ENCODE measurements at regions not wholly inside any gene's neighbourhood (a gene's known extent, or its start where the extent isn't known, plus 50 kb on each side); places are given as distances from the start of the nearest gene placed in this dataset.

DNA sequence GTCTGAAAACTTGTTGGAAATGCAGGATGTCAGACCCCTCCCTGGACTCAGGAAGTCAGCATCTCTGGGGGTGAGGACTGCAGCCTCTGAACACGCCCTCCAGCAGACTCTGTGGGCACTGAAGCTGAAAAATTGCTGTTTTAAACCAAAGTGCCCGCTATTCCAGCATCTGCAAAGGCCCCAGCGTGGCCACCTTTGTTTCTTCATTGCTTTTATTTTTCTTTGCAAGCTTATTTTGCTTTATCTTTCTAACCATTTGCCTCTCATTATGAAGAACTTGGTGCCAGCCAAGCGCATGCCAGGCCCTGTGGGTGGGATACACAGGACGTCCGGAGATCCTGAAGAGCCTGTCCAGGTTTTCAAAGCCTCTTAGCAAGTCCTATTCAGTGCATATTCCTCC, 203.9 kb upstream of the CST7 start (continued):
- TF ChIP-seq, protein P1, sequence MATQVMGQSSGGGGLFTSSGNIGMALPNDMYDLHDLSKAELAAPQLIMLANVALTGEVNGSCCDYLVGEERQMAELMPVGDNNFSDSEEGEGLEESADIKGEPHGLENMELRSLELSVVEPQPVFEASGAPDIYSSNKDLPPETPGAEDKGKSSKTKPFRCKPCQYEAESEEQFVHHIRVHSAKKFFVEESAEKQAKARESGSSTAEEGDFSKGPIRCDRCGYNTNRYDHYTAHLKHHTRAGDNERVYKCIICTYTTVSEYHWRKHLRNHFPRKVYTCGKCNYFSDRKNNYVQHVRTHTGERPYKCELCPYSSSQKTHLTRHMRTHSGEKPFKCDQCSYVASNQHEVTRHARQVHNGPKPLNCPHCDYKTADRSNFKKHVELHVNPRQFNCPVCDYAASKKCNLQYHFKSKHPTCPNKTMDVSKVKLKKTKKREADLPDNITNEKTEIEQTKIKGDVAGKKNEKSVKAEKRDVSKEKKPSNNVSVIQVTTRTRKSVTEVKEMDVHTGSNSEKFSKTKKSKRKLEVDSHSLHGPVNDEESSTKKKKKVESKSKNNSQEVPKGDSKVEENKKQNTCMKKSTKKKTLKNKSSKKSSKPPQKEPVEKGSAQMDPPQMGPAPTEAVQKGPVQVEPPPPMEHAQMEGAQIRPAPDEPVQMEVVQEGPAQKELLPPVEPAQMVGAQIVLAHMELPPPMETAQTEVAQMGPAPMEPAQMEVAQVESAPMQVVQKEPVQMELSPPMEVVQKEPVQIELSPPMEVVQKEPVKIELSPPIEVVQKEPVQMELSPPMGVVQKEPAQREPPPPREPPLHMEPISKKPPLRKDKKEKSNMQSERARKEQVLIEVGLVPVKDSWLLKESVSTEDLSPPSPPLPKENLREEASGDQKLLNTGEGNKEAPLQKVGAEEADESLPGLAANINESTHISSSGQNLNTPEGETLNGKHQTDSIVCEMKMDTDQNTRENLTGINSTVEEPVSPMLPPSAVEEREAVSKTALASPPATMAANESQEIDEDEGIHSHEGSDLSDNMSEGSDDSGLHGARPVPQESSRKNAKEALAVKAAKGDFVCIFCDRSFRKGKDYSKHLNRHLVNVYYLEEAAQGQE (IDR thresholded peaks at IDR 0.05): no peak
- TF ChIP-seq, protein P2, sequence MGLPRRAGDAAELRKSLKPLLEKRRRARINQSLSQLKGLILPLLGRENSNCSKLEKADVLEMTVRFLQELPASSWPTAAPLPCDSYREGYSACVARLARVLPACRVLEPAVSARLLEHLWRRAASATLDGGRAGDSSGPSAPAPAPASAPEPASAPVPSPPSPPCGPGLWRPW (IDR thresholded peaks at IDR 0.05): no peak

DNA sequence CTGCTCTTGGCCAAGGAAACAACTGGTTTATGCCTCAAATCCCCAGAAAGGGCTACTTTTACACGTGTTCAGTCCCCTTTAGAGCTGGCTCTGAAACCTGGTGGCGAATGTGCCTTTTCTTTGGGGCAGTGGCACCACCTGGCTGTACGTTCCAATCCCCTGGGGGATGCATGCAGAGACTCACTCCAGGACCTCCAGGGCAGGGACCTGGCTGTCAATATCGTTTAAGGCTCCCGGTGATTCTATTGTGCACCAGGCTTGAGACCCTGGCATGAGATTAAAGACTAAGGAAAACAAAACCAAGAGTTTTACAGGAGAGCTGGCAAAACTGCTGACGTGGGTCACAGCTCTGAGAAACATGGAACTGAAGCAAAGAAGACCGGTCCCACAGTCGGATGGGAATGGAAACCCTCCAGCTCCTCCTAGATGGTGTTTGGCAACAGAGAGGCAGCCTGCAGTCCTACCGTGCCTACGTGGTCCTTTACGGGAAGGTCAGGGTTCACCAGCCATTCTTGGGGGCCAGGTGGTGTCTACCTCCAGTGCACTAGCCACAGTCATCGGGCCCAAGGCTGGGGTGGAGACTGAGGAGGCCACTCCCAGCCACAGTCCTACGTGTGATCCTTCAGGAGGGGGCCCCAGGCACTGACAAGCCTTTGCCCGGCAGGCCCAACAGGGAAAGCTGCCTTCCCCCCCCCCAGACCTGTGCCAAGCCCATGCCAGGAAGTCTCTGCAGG, 203.3 kb upstream of the CST7 start:
- H3K4me3 ChIP-seq: no peak overlapping the region
- no peak for DNase-seq (ENCODE audit: low read depth in 1 of 2, low spot score in 1 of 2)
- no peak for FAIRE-seq
- no peaks in the 10 kb centered on the region for H3K9me3 ChIP-seq
- peaks cover 15% of the 10 kb centered on the region for H3K4me1 ChIP-seq
- H3K4me2 ChIP-seq: peak overlapping the region; percentile 52
- WGBS (ENCODE audit: missing lambda C conversion rate): 76% methylated on average over 12 of the region's 14 CpGs
- CTCF ChIA-PET: interaction anchor here (0.8 to 1.6 kb wide), 3 partner anchors 9 to 19 kb away, joined by 3 to 4 read pairs (median 3); no protein-coding TSS in a partner anchor
- POLR2A ChIA-PET: interaction anchor here (0.6 kb wide), 1 partner anchor 260 kb away, joined by 5 read pairs; no protein-coding TSS in a partner anchor
- H3K27ac ChIP-seq: peak overlapping the region; percentile 59 to 88
- ATAC-seq: peak in 1 of 2 experiments; percentile 71; a peak in 3 of 6 replicates
- no peak for TF ChIP-seq EP300 (IDR thresholded peaks at IDR 0.05)
- TF ChIP-seq, protein P2 (IDR thresholded peaks at IDR 0.05): no peak
- no peak for TF ChIP-seq KDM1A (IDR thresholded peaks at IDR 0.05; ENCODE audit: low read depth)
- no peak for TF ChIP-seq PHF8 (IDR thresholded peaks at IDR 0.05; ENCODE audit: borderline replicate concordance, low read depth)
- no peak for TF ChIP-seq ZC3H11A (IDR thresholded peaks at IDR 0.05)
- TF ChIP-seq, protein P3, sequence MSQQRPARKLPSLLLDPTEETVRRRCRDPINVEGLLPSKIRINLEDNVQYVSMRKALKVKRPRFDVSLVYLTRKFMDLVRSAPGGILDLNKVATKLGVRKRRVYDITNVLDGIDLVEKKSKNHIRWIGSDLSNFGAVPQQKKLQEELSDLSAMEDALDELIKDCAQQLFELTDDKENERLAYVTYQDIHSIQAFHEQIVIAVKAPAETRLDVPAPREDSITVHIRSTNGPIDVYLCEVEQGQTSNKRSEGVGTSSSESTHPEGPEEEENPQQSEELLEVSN (IDR thresholded peaks at IDR 0.05; ENCODE audit: borderline replicate concordance, low read depth): no peak
- TF ChIP-seq HOXA7 (CRISPR knock-in tag; IDR thresholded peaks at IDR 0.05): no peak

DNA sequence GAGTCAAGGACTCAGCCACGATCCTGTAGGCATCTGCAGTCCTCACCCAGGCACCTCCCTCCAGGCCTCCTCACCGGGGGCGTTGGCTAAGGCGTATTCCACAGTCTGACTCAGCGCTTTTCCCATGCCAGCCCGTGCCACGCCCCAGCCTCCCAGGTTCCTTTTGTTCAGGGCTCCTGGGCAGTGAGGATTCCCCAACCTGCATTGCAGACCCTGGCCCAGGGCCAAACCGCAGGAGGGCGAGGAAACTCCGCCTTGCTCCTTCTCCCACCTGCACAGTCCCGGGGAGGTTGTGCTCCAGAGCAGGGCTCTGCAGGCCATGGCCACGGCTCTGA, 202.8 kb upstream of the CST7 start:
- ATAC-seq (peak; percentile 94 to 95), DNase-seq (ENCODE audit: low read depth in 1 of 2, low spot score in 1 of 2) (peak; percentile 76 to 90), FAIRE-seq (peak; percentile 93)
- CTCF ChIA-PET: interaction anchor here (0.8 to 1.6 kb wide), 3 partner anchors 9 to 19 kb away, joined by 3 to 4 read pairs (median 3); no protein-coding TSS in a partner anchor
- H3K4me2 ChIP-seq: peak overlapping the region; percentile 52
- 15% methylated on average over 12 of the region's 12 CpGs for WGBS (ENCODE audit: missing lambda C conversion rate)
- peak overlapping the region; percentile 59 to 88 for H3K27ac ChIP-seq
- peaks cover 15% of the 10 kb centered on the region for H3K4me1 ChIP-seq
- TF ChIP-seq JUN (IDR thresholded peaks at IDR 0.05): peak in 1 of 2 experiments; percentile 55; a peak in 1 of 5 replicates
- TF ChIP-seq KDM1A (IDR thresholded peaks at IDR 0.05; ENCODE audit: low read depth): no peak
- TF ChIP-seq EP300 (IDR thresholded peaks at IDR 0.05): no peak; a peak in 1 of 5 replicates
- no peak for TF ChIP-seq RFX5 (IDR thresholded peaks at IDR 0.05)
- no peak for TF ChIP-seq GATA3 (IDR thresholded peaks at IDR 0.05; ENCODE audit: borderline replicate concordance)
- TF ChIP-seq CEBPB (IDR thresholded peaks at IDR 0.05): no peak
- 0 out of 5 replicates have a peak, but pooled peaks of 1 of the 2 experiments have one; percentile 20 for TF ChIP-seq RAD21 (conservative IDR thresholded peaks at IDR 0.05 in 1 of 2, IDR thresholded peaks at IDR 0.05 in 1 of 2)
- TF ChIP-seq HEYL (CRISPR knock-in tag; IDR thresholded peaks at IDR 0.05): no peak
- no peak for TF ChIP-seq HDAC2 (IDR thresholded peaks at IDR 0.05)
- peak; percentile 44 for TF ChIP-seq NFE2L2 (conservative IDR thresholded peaks at IDR 0.05; ENCODE audit: low read length)
- TF ChIP-seq ZNF302 (CRISPR knock-in tag; IDR thresholded peaks at IDR 0.05): no peak
- peak; percentile 100 for TF ChIP-seq MAFK (IDR thresholded peaks at IDR 0.05; ENCODE audit: partially characterized antibody)
- no peak for TF ChIP-seq BHLHE40 (IDR thresholded peaks at IDR 0.05; ENCODE audit: low read depth, low read length)
- TF ChIP-seq, protein P4, sequence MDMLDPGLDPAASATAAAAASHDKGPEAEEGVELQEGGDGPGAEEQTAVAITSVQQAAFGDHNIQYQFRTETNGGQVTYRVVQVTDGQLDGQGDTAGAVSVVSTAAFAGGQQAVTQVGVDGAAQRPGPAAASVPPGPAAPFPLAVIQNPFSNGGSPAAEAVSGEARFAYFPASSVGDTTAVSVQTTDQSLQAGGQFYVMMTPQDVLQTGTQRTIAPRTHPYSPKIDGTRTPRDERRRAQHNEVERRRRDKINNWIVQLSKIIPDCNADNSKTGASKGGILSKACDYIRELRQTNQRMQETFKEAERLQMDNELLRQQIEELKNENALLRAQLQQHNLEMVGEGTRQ (IDR thresholded peaks at IDR 0.05): no peak
- no peak for TF ChIP-seq CBX2 (IDR thresholded peaks at IDR 0.05; ENCODE audit: borderline replicate concordance, low read depth)
- no peak for TF ChIP-seq ZFP36 (IDR thresholded peaks at IDR 0.05; ENCODE audit: borderline replicate concordance, partially characterized antibody)
- no peak for TF ChIP-seq NPAS2 (CRISPR knock-in tag; IDR thresholded peaks at IDR 0.05; ENCODE audit: borderline replicate concordance)
- TF ChIP-seq FOSL2 (IDR thresholded peaks at IDR 0.05): no peak
- peak; percentile 43; the same call in 1 of the 2 replicates for TF ChIP-seq FOSL2 (CRISPR knock-in tag; IDR thresholded peaks at IDR 0.05)
- no peak for TF ChIP-seq FOXS1 (CRISPR knock-in tag; IDR thresholded peaks at IDR 0.05)
- no peak for TF ChIP-seq MYC (IDR thresholded peaks at IDR 0.05; ENCODE audit: borderline replicate concordance, low read length)
- no peaks in the 10 kb centered on the region for H3K9me3 ChIP-seq
- H3K4me3 ChIP-seq: no peak overlapping the region
- POLR2A ChIA-PET: interaction anchor here (0.6 kb wide), 1 partner anchor 261 kb away, joined by 5 read pairs; no protein-coding TSS in a partner anchor

Data from A549 (cell line).